Ovary (tissue), 3 donors: ENCODE measurements at regions not wholly inside any gene's neighbourhood (a gene's known extent, or its start where the extent isn't known, plus 50 kb on each side); places are given as distances from the start of the nearest gene placed in this dataset.

Experiments
- CTCF ChIP-seq, 3 donors: fragments of 450-650 bp in 2 of 3; fragments of 200-600 bp in 1 of 3; IDR thresholded peaks; one replicate each; pipeline versions ENCODE4 v1.5.1 to v1.8.0; 2016 to 2022; ENCODE audit warnings: antibody characterized with exemption in 3 of 3, mild to moderate bottlenecking in 1 of 3
- EP300 ChIP-seq: sonication (generic); formaldehyde crosslinking; IDR thresholded peaks from one replicate; pipeline ENCODE4 v1.6.1; 2017; ENCODE audit warnings: antibody characterized with exemption
- POLR2A ChIP-seq: fragments of 450-650 bp; IDR thresholded peaks from one replicate; pipeline ENCODE4 v1.6.1; 2017; ENCODE audit warnings: antibody characterized with exemption, mild to moderate bottlenecking, moderate library complexity
- donor health status: DM: no; HTN: no; CAD: no.

- TF ChIP-seq CTCF (IDR thresholded peaks at IDR 0.05) (no peak), POLR2A (no peak), EP300 (no peak)
Observed at GRCh38 chr5:62152394-62153087, 153.5 kb upstream of the KIF2A start.
